SKM-1 (cell line): ENCODE measurements at regions not wholly inside any gene's neighbourhood (a gene's known extent, or its start where the extent isn't known, plus 50 kb on each side); places are given as distances from the start of the nearest gene placed in this dataset.

ENCODE experiments used
- DNase-seq: peaks from one replicate; lab custom pipeline; 2025; ENCODE audit not compliant: unreplicated experiment; lab: John Stamatoyannopoulos, UW

- no peak for DNase-seq
Measured at GRCh38 chr4:26020083-26020668, 106.2 kb downstream of the SMIM20 start.

DNA sequence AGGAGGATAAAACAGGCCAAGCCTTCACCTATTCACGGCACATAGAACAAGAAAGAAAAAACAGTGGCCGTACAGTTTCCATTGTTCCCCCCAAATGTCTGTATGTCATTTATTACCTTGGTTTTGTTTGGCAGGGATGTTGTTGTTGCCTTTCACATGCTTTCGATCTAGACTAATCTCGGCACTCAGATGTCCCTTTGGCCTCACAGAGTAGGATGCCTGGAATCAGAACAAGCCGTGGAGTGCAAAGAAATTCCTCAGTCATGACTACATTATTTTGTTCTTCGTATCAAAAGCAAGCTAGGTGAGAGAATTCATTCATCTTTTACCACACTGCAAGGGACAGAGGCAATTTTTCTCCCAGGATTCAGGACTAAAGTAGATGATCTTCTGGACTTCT is 106.9 kb downstream of the SMIM20 start:
- no peak for DNase-seq

- DNase-seq, result no peak
Measured at GRCh38 chr4:26021417-26022345, 107.7 kb downstream of the SMIM20 start.

DNA sequence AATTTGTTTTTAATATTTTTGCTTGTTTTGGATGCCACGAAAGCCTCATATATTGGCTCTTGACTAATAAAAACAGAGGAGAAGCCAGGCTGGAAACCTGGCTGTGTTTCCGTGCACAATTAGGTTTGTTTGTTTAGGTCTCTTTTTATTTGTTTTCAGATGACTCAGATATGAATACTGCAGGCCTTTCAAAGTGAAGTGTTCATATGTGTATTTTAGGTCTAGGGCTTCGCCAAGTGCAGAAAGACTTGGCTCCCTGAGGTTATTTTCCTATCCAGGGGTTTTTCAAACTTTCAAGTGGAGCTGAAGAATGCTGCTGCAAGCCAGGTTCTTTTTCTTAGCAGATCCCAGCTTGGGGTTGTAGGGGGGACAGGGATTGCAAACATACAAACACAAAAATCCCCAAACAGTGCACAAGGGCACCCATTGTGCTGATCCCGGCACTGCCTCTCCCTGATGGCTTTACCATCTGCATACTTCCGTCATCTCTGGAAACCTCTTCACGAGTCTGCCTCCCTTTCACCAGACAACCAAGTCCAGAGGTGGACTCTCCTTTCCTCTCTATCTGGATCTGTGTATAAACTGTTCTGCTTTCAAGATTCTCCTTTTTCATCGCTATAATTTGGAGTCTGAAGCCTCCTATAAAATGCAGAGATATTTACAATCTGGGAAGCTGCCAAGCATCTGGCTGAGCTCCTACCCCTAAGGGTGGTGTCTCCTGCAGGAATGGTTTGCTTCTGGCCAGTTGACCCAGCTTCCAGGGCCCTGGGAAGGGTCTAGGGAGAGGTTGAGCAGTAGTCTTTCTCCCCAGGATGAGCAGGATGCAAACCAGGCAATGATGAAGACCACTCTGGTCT is 108.6 kb downstream of the SMIM20 start:
- no peak for DNase-seq

DNA sequence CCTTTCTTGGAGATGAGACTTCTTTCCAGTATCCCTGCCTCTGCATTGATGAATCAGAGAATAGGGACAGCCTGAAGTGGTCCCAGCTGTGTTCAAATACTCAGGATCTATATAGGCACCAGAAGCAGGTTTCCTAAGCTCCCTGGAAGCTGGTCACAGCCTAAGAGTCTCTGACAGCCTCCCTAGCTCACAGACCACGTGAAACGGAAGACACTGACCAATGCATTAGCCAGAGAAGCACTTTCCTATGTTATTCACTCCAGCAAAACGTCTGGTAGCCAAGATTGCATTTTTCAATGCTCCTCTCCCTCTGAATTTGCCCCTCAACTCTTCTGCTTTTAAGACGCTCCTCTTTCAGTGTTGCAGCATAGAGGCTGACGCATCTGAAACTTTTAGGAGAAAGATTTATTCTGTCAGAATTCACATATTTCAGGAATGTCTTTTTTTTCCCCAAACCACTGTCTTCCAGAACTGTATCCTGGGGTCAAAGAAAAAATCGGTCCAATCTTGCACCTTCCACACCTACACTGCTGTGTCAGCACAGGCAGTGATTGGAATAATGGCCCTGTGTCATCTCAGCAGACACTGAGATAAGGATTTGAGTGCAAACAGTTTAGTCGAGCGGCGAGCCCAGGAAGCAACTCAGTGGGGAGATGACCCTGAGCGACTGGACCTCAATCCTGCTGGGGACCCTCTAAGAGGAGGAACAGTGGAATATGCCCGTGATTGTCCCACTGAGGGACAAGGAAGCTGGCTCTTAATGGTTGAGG is 109.4 kb downstream of the SMIM20 start:
- no peak for DNase-seq

GRCh38 chr4:26024079-26024478 is 110.1 kb downstream of the SMIM20 start:
- no peak for DNase-seq

DNA sequence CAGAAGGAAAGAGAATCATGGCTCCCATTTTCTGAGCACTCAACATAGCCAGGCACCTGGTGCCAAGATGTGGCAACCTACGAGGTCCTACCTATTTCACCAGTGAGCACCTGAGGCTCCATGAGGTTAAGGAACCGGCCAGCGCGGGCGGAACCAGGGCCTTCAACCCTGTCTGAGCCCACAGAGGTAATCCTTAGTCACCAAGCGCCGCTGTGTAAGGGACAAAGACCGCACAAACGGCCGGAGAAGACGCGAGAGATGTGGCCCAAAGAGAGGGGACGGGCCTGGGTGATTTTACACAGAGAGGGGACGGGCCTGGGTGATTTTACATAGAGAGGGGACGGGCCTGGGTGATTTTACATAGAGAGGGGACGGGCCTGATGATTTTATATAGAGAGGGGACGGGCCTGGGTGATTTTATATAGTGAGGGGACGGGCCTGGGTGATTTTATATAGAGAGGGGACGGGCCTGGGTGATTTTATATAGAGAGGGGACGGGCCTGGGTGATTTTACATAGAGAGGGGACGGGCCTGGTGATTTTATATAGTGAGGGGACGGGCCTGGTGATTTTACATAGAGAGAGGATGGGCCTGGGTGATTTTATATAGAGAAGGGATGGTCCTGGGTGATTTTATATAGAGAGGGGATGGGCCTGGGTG is 114.2 kb downstream of the SMIM20 start:
- no peak for DNase-seq

GRCh38 chr4:26028793-26029567 is 115.0 kb downstream of the SMIM20 start:
- DNase-seq, result no peak

- DNase-seq, result no peak
Measured at GRCh38 chr4:26029568-26030131, 115.6 kb downstream of the SMIM20 start.

GRCh38 chr4:26030260-26030667 is 116.2 kb downstream of the SMIM20 start:
- no peak for DNase-seq

GRCh38 chr4:26030780-26031179 is 116.8 kb downstream of the SMIM20 start:
- no peak for DNase-seq

GRCh38 chr4:26031704-26032103 is 117.7 kb downstream of the SMIM20 start:
- no peak for DNase-seq

GRCh38 chr4:26032142-26032541 is 118.1 kb downstream of the SMIM20 start:
- DNase-seq, result no peak

DNA sequence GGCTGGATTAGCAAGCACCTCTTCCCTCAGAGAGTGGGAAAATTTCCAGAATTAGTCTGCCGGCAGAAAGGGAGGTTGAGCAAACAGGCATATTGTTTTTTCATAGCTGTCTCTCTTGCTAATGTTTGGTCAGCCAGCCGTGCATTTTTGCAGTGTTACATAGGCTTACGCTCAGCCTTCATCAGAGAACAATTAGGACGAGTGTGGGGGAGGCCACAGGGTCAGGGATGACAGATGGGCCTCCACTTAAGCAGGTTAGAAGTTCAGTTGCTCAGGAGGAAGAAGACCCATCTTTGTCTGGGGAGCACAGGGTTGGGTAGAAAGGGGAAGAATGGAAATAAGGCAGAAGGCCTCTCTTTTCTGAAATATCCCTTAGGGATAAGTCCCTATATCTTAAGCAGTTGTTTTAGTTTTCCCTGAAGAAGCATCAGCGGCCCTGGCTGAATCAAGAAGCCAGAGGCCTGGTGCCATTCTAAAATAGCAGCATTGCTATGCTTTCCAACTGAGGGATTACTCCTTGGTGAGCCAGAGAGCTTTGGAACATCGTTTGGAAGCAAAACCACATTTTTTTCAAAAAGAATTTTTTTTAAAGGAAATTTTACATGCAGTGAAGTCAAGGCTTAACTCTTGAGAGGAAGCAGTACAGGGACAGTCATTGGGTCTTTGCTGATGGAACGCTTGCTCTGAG is 118.8 kb downstream of the SMIM20 start:
- no peak for DNase-seq

DNA sequence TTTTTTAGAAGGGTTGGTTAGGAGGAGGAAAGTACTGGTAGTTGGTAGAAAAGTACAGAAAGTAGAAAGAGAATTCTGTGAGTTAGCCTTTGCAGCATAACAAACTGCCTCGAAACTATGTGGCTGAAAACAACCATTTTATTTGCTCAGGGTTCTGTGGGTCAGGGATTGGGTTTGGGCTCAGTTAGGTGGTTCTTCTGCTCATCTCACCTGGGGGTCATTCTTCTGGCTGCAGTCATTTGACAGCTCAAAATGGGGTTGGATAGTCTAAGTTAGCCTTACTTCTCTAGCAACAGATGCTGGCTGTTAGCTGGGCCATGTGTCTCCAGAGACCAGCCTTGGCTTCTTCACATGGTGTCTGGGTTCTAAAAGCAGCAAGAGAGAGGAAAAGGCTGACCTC is 119.4 kb downstream of the SMIM20 start:
- DNase-seq, result no peak

- DNase-seq, result no peak
Measured at GRCh38 chr4:26034849-26035248, 120.8 kb downstream of the SMIM20 start.

DNA sequence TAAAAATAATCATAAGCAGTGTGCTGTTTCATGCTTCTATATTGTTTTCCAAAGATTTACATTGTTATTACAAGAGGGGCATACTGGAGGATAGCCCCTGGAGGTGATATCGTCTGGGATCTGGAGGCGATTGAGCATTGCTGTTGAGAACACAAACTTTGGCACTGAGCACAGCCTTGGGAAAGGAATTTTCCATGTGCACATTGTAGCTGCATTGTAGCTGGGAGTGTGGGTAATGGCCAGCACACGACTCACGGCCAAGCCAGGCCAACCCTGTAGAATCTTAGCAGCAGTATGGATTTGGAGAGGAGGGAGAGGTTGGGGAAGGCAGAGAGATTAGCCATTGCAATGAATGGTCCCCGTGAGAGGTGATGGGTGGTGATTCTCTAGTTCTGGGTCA is 121.9 kb downstream of the SMIM20 start:
- DNase-seq, result no peak

DNA sequence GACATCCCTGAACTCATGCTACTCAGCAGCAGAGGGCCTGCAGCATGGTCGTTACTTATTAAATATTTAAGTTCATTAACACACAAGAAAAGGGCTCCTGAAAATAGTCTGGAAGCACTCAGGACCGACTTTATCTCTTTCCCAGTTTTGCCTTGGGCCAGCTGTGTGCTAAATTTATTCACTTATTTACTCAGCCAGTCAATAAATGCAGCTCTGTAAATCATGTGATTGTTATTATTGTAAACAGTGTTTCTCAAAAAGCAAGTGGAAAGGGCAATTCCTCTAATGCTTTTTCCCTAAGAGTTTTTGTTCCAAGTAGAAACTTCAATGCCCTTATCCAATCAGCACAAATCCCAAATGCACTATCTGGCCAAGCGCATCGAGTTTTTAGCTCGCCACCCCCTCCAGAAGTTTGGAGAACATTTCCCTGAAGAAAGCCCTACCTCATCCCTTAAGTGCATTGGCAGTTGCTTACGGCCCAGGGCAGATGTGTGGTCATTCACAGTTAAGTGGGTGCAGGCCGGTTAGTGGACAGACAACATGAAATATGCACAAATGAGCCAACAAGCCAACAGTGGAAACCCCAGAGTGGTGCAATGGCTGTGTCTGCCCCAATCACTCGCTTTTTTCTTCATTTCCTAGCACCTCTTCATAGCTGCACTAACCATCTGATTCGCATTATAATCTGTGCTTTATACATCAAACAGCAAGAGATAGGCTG is 125.8 kb downstream of the SMIM20 start:
- no peak for DNase-seq
